HG03469 (cell line): ENCODE measurements at regions not wholly inside any gene's neighbourhood (a gene's known extent, or its start where the extent isn't known, plus 50 kb on each side); places are given as distances from the start of the nearest gene placed in this dataset.
"Not testable (repeated sequence)": the region's sequence is repeated elsewhere in the genome, so short reads cannot be mapped to it uniquely, and the experiment has no call there.

Source experiments
- ATAC-seq: cut with Tn5 transposase; IDR thresholded peaks from one replicate; pipeline ENCODE4 v1.9.1; 2021; ENCODE audit warnings: mild to moderate bottlenecking, moderate library complexity, moderate number of reproducible peaks; ENCODE audit not compliant: unreplicated experiment

GRCh38 chr12:83996671-83997070, 915.9 kb downstream of the SLC6A15 start:
- ATAC-seq = no peak

GRCh38 chr12:83985084-83985483, 927.5 kb downstream of the SLC6A15 start:
- no peak for ATAC-seq

GRCh38 chr12:83980398-83980797, 932.2 kb downstream of the SLC6A15 start:
- ATAC-seq = no peak

GRCh38 chr12:83979785-83980184, 932.8 kb downstream of the SLC6A15 start:
- no peak for ATAC-seq

- no peak for ATAC-seq
These were observed 940.8 kb downstream of the SLC6A15 start for GRCh38 chr12:83971781-83972180.

DNA sequence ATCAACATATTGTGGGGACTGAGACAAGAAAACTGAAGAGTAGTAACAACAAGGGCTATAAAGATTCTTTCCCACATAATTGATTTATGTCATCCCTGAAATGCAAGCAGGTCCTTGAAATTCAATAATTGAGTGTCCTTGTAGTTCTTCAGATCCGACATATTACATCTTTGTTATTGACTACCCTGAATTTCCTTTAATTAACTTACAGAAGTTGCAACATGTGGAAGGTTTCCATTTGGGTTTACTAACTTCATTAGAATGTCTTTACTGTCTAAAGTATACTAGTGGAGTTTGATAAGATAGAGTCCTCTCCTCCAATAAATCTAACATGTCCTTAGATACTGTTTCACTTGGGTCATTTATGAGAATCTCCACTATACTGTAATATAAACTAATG, 951.8 kb downstream of the SLC6A15 start:
- ATAC-seq = no peak

GRCh38 chr12:83958997-83959396, 953.6 kb downstream of the SLC6A15 start:
- no peak for ATAC-seq

GRCh38 chr12:83954956-83955601, 957.5 kb downstream of the SLC6A15 start:
- no peak for ATAC-seq

- ATAC-seq = no peak
These were observed 958.4 kb downstream of the SLC6A15 start for GRCh38 chr12:83954071-83954789.

GRCh38 chr12:83945871-83946270, 966.7 kb downstream of the SLC6A15 start:
- no peak for ATAC-seq

DNA sequence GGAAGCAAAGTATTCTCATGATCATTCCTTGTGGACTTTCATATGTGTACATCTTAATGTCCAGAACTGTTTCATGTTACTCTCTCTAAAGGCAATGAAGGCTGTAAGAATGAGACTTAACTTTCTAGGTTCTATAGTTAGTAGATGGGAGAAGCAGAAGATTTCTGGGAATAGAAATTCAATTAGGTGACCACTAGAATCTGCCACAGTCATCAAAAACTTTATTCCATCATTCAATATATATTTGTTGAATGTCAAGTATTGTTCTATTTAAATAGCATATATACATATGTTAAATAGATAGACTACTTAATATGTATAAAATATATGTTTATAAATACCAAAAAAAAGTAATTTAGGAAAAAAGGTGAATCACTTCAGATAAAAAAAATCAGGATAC, 972.9 kb downstream of the SLC6A15 start:
- no peak for ATAC-seq

DNA sequence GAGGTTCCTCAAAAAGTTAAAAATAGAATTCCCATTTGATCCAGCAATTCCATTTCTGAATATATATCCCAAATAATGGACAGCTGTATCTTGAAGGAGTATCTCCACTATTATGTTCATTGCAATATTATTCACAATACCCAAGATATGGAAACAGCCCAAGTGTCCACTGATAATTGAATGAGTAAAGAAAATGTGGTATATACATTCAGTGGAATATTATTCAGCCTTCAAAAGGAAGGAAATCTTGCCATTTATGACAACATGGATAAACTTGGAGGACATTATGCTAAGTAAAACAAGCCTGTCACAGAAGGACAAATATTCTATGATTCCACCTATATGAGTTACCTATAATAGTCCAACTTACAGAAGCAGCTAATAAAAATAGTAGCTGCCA, 979.0 kb downstream of the SLC6A15 start:
- no peak for ATAC-seq

DNA sequence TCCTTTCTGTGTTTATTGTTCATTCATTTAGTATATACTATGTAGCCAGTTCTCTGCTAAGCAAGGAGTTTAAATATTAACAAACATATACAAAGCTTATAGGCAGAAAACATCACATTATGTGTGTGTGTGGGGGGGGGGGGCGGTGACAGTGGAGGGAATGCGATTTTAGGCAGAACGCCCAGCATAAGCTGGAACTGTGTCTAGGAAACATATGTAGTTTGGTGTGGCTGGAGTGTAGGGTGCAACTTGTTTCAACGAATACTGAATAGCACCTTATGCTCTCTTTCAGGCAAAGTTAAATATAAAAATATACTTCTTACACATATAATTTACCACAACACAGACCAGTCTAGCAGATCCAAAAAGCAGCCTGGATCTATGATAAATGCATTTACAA, 980.6 kb downstream of the SLC6A15 start:
- ATAC-seq = no peak

GRCh38 chr12:83931451-83931850, 981.1 kb downstream of the SLC6A15 start:
- no peak for ATAC-seq

DNA sequence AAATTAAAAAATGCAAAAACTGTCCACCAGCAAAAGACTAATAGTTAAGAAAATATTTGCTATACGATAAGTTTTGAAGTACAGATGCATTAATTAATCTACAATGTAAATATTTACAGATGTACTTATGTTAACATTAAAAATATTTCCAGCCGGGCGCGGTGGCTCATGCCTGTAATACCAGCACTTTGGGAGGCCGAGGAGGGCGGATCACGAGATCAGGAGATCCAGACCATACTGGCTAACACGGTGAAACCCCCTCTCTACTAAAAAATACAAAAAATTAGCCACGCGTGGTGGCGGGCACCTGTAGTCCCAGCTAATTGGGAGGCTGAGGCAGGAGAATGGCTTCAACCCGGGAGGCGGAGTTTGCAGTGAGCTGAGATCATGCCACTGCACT, 982.8 kb downstream of the SLC6A15 start:
- not testable (repeated sequence) for ATAC-seq

- no peak for ATAC-seq
These were observed 991.6 kb downstream of the SLC6A15 start for GRCh38 chr12:83920821-83921547.

- ATAC-seq = no peak
These were observed 993.5 kb downstream of the SLC6A15 start for GRCh38 chr12:83919081-83919480.

DNA sequence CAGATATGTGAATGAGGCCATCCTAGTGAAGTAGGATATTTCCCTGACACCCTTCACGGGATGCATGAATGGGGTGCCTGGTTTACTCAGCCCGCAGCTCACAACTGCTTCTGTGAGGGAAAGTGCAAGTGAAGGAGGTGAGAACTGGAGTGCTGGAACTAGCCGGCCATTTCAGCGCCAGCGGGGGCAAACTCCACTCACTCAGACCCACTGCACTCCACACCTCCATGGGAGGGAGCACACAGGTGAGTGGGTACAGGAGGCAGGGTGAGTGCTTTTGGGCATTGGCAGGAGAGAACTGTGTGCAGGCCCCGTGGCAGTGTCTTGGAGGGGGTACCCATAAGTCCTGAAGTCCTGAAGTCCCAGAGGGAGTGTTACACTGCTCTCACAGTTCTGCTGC, 1008.4 kb downstream of the SLC6A15 start:
- no peak for ATAC-seq

DNA sequence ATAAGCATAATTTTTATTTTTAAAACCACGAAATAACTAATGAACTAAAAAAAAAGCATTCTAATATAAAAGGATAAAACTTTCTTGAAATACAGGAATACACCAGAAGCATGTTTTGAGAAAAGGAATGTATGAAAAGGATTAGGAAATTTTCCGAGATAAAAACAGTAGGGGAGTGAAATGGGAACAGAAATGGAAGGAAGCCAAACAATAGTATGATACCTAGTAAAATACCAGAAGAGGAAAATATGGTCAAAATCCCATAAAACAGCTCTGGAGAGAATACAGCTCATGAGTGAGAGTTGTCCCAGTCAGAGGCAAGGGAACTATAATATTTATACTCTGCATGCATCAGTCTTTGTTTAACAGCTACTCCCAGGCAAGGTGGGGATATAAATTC, 1016.2 kb downstream of the SLC6A15 start:
- no peak for ATAC-seq

GRCh38 chr12:83893101-83893500, 1019.5 kb downstream of the SLC6A15 start:
- no peak for ATAC-seq

- ATAC-seq = no peak
These were observed 1022.9 kb downstream of the SLC6A15 start for GRCh38 chr12:83889745-83890144.

GRCh38 chr12:83886479-83886878, 1026.1 kb downstream of the SLC6A15 start:
- ATAC-seq = no peak
